Colonic mucosa (tissue), 4 donors: ENCODE measurements at regions not wholly inside any gene's neighbourhood (a gene's known extent, or its start where the extent isn't known, plus 50 kb on each side); places are given as distances from the start of the nearest gene placed in this dataset.

Source experiments
- DNase-seq: peaks from one replicate; pipeline ENCODE4 v3.0.0-alpha.2; 2020
- H3K27ac ChIP-seq: fragments of 200-600 bp; one replicate; pipeline ENCODE4 v1.8.0; 2021
- H3K27me3 ChIP-seq: fragments of 200-600 bp; one replicate; pipeline ENCODE4 v1.8.0; 2021
- H3K36me3 ChIP-seq: fragments of 200-600 bp; one replicate; pipeline ENCODE4 v1.8.0; 2021
- H3K4me1 ChIP-seq: fragments of 200-600 bp; one replicate; pipeline ENCODE4 v1.8.0; 2021; ENCODE audit warnings: mild to moderate bottlenecking
- H3K4me3 ChIP-seq: fragments of 200-600 bp; one replicate; pipeline ENCODE4 v1.8.0; 2021
- H3K9ac ChIP-seq, 2 donors: one replicate each; pipeline ENCODE4 v1.7.0; 2013; ENCODE audit warnings: control low read depth in 2 of 2, low read depth in 2 of 2, low read length in 2 of 2
- H3K9me3 ChIP-seq: fragments of 200-600 bp; one replicate; pipeline ENCODE4 v1.8.0; 2021
- intact Hi-C: fragments of 100-400 bp; cut with DNase I; formaldehyde crosslinking; loops from one replicate; pipeline ENCODE4 v1.14.1; 2022
- TF ChIP-seq, protein P1 (sequence below): fragments of 200-600 bp; IDR thresholded peaks from one replicate; pipeline ENCODE4 v1.8.0; 2022; ENCODE audit warnings: antibody characterized with exemption, mild to moderate bottlenecking
- donor health status: healthy.
- donor health status: DM: no; HTN: no; CAD: no.
- donor health status: DM: no; HTN: no; CAD: no.

DNA sequence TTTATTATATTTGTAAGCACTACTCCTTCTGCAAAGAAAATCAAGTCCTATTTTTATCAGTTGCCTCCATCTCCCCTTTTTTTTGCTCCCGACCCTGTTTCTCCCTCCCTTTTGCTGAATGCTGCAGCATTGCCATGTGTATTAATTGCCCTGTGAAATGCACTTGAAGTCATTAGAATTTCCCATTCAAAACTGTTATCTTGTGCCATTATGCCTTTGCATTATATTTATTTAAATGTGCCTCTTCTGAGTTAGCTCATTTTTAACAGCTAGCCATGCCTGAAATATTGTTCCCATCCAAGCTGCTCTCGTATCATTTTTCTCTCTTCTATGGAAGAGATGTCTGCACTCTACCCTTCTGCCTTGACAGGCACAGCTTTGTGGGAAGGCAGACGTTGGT lies 404.0 kb upstream of the PLXNA2 start:
- Histone ChIP-seq H3K27me3 (no peaks in the 10 kb centered on the region), H3K27ac (no peak overlapping the region), H3K4me3 (no peak overlapping the region), H3K9me3 (no peaks in the 10 kb centered on the region), H3K4me1 (no peaks in the 10 kb centered on the region), H3K36me3 (no peaks in the 10 kb centered on the region), H3K9ac (no peak overlapping the region)
- TF ChIP-seq, protein P1, sequence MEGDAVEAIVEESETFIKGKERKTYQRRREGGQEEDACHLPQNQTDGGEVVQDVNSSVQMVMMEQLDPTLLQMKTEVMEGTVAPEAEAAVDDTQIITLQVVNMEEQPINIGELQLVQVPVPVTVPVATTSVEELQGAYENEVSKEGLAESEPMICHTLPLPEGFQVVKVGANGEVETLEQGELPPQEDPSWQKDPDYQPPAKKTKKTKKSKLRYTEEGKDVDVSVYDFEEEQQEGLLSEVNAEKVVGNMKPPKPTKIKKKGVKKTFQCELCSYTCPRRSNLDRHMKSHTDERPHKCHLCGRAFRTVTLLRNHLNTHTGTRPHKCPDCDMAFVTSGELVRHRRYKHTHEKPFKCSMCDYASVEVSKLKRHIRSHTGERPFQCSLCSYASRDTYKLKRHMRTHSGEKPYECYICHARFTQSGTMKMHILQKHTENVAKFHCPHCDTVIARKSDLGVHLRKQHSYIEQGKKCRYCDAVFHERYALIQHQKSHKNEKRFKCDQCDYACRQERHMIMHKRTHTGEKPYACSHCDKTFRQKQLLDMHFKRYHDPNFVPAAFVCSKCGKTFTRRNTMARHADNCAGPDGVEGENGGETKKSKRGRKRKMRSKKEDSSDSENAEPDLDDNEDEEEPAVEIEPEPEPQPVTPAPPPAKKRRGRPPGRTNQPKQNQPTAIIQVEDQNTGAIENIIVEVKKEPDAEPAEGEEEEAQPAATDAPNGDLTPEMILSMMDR, result no peak
- intact Hi-C loops, result no loop called here
- no peak for DNase-seq

DNA sequence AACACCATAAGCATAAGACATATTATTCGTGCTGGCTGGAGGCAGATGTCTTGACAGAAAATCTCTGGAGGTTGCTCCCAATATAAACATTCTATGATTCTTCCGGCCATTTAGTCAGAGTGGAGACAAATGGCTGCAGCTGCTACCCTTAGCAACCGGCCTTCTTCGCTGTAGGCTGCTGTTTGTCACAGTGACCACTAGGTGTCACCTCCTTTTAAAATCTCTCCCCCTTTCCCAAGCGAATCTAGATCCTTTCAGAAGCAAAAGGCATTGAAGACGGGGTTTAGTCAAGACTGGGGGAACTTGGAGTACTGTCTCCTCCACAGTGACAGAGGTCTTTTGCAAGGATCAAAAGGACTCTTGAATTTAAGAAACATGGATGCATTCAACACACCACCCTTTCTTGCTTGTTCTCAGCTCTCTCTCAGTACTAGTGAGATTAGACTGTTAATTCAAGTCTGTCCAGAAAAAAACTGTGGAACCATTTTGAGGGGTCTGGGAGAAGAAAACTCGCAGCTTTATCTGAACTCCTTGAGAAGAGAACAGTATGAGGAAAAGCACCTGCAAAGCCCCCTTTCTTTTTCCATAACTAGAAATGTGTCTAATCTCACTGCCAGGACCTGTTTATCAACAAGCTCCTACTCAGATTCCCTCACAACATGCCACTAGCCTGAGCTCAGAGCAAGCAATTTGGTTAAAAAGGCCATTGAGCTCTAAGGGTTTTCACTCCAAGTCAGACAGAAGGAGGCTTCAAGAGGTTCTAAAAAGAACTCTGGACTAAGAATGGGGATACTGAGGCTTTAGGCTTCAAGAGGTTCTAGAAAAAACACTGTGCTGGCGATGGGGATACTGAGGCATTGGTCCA lies 408.3 kb upstream of the PLXNA2 start:
- Histone ChIP-seq H3K4me3 (no peak overlapping the region), H3K36me3 (no peaks in the 10 kb centered on the region), H3K27me3 (no peaks in the 10 kb centered on the region), H3K9me3 (no peaks in the 10 kb centered on the region), H3K27ac (no peak overlapping the region), H3K9ac (no peak overlapping the region), H3K4me1 (no peaks in the 10 kb centered on the region)
- peak; percentile 50 for DNase-seq
- TF ChIP-seq, protein P1, result peak; percentile 80
- intact Hi-C loops, result loop anchor here (5.0 kb wide), 2 partner anchors 555 to 595 kb away; no protein-coding TSS in a partner anchor

DNA sequence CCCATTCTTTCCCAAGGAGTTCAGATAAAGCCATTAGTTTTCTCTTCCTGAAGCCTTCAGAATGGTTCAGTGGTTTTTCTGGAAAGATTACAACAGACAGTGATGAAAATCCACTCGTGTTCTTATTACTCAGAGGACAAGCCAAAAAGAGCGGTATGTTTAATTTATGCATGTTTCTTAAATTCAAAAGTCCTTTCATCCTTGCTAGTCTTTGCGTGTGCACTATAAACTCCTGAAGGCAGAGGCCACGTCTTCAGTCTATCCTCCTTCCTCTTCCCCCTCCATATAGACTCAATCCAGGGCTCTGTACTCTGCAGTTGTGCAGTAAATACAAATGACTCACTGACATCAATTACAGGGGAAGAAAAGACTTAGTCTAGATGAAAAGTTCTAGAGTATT lies 409.2 kb upstream of the PLXNA2 start:
- no peak overlapping the region for H3K9ac ChIP-seq
- H3K4me3 ChIP-seq, result no peak overlapping the region
- intact Hi-C loops, result loop anchor here (5.0 kb wide), 2 partner anchors 554 to 594 kb away; no protein-coding TSS in a partner anchor
- TF ChIP-seq, protein P1, result no peak
- no peak overlapping the region for H3K27ac ChIP-seq
- no peaks in the 10 kb centered on the region for H3K36me3 ChIP-seq
- H3K27me3 ChIP-seq, result no peaks in the 10 kb centered on the region
- no peaks in the 10 kb centered on the region for H3K4me1 ChIP-seq
- no peaks in the 10 kb centered on the region for H3K9me3 ChIP-seq
- DNase-seq, result no peak

DNA sequence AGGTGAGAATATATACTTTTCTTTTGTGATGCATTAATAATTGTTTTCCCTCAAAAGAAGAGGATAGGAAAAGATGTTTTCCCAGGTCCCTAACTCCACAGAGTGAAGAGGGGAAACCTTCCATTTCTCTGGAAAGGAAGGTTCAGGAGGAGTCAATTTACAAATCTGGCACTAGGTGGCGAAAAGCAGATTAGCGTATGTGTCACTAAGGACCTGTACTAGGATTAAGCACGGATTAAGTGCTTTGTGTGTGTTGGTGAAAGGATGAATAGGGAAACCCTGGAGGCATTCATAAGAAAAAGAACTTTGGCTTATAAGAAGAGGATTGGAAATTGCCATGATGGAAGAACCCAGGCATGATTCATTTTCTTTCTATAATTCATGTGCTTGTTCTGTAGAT lies 410.1 kb upstream of the PLXNA2 start:
- intact Hi-C loops, result loop anchor here (5.0 kb wide), 2 partner anchors 553 to 593 kb away; no protein-coding TSS in a partner anchor
- DNase-seq, result peak; percentile 20

DNA sequence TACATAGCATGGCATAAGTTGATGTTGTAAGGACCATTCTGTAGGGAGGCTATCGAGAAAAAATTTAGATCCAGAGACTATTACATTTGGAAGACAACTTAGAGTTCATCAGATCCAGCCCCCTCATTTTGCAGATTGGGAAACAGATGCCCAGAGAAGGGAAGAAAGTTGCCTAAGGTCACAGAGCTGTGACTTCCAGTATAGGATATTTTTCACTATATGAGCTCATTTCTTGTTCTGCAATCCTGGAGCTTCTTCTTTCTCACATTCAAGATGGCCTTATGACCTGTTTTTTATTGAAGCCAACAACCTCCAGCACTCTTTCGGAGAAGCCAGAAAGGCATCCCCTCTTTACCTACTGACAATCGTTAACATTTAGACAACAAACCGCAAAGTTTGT lies 421.8 kb upstream of the PLXNA2 start:
- DNase-seq, result no peak
- Histone ChIP-seq H3K9ac (no peak overlapping the region), H3K36me3 (no peaks in the 10 kb centered on the region), H3K4me1 (no peaks in the 10 kb centered on the region), H3K4me3 (no peak overlapping the region), H3K27ac (no peak overlapping the region), H3K9me3 (no peaks in the 10 kb centered on the region), H3K27me3 (no peaks in the 10 kb centered on the region)
- intact Hi-C loops, result no loop called here
- TF ChIP-seq, protein P1, result no peak

More for the DNA sequence above, 410.1 kb upstream of the PLXNA2 start:
- no peaks in the 10 kb centered on the region for H3K27me3 ChIP-seq
- H3K27ac ChIP-seq, result no peak overlapping the region
- H3K4me1 ChIP-seq, result no peaks in the 10 kb centered on the region
- H3K4me3 ChIP-seq, result no peak overlapping the region
- no peak overlapping the region for H3K9ac ChIP-seq
- H3K9me3 ChIP-seq, result no peaks in the 10 kb centered on the region
- TF ChIP-seq, protein P1, result no peak
- H3K36me3 ChIP-seq, result no peaks in the 10 kb centered on the region
